ENCODE measurements at regions not wholly inside any gene's neighbourhood (a gene's known extent, or its start where the extent isn't known, plus 50 kb on each side); places are given as distances from the start of the nearest gene placed in this dataset.

- no peak for DNase-seq (ENCODE audit: low spot score in 2 of 2)
- Histone ChIP-seq H3K4me1 (peaks cover 30% of the 10 kb centered on the region), H3K27me3 (no peaks in the 10 kb centered on the region), H3K9me3 (no peaks in the 10 kb centered on the region), H3K4me3 (no peak overlapping the region), H3K36me3 (no peaks in the 10 kb centered on the region), H3K27ac (peak overlapping the region; percentile 5)
- TF ChIP-seq EP300 (IDR thresholded peaks at IDR 0.05) (no peak), CTCF (IDR thresholded peaks at IDR 0.05) (no peak), POLR2A (IDR thresholded peaks at IDR 0.05) (no peak), POLR2AphosphoS5 (IDR thresholded peaks at IDR 0.05) (no peak)
- WGBS = 64% methylated on average over 10 of the region's 10 CpGs
These were observed 303.6 kb upstream of the PITRM1 start for GRCh38 chr10:3476186-3476585.

- WGBS = 65% methylated on average over 6 of the region's 6 CpGs
- Histone ChIP-seq H3K4me1 (peaks cover 37% of the 10 kb centered on the region), H3K27me3 (no peaks in the 10 kb centered on the region), H3K27ac (peak overlapping the region; percentile 5), H3K4me3 (no peak overlapping the region), H3K36me3 (no peaks in the 10 kb centered on the region), H3K9me3 (no peaks in the 10 kb centered on the region)
- no peak for DNase-seq (ENCODE audit: low spot score in 2 of 2)
- TF ChIP-seq CTCF (IDR thresholded peaks at IDR 0.05) (no peak), POLR2AphosphoS5 (IDR thresholded peaks at IDR 0.05) (no peak), POLR2A (IDR thresholded peaks at IDR 0.05) (no peak), EP300 (IDR thresholded peaks at IDR 0.05) (no peak)
These were observed 302.8 kb upstream of the PITRM1 start for GRCh38 chr10:3475367-3475766.

- no peak for TF ChIP-seq EP300 (IDR thresholded peaks at IDR 0.05)
- TF ChIP-seq POLR2A (IDR thresholded peaks at IDR 0.05) = no peak
- TF ChIP-seq CTCF (IDR thresholded peaks at IDR 0.05) = no peak
- no peak for TF ChIP-seq POLR2AphosphoS5 (IDR thresholded peaks at IDR 0.05)
- WGBS = 96% methylated on average over 8 of the region's 8 CpGs
- Histone ChIP-seq H3K27me3 (no peaks in the 10 kb centered on the region), H3K36me3 (no peaks in the 10 kb centered on the region), H3K4me1 (peaks cover 48% of the 10 kb centered on the region), H3K9me3 (no peaks in the 10 kb centered on the region), H3K27ac (peak overlapping the region; percentile 89), H3K4me3 (no peak overlapping the region)
- no peak for DNase-seq (ENCODE audit: low spot score in 2 of 2)
These were observed 301.7 kb upstream of the PITRM1 start for GRCh38 chr10:3474266-3474665.

GRCh38 chr10:3473271-3473670 lies 300.7 kb upstream of the PITRM1 start:
- Histone ChIP-seq H3K9me3 (no peaks in the 10 kb centered on the region), H3K36me3 (no peaks in the 10 kb centered on the region), H3K4me1 (peaks cover 56% of the 10 kb centered on the region), H3K4me3 (no peak overlapping the region), H3K27me3 (no peaks in the 10 kb centered on the region), H3K27ac (peak overlapping the region; percentile 89)
- DNase-seq (ENCODE audit: low spot score in 2 of 2) = no peak
- 92% methylated on average over 9 of the region's 9 CpGs for WGBS
- TF ChIP-seq POLR2AphosphoS5 (IDR thresholded peaks at IDR 0.05) (peak in 1 of 3 donors; percentile 9), EP300 (IDR thresholded peaks at IDR 0.05) (no peak)

GRCh38 chr10:3472287-3473051 lies 299.9 kb upstream of the PITRM1 start:
- Histone ChIP-seq H3K4me1 (peaks cover 58% of the 10 kb centered on the region), H3K27ac (peak overlapping the region; percentile 89), H3K27me3 (no peaks in the 10 kb centered on the region), H3K4me3 (peak overlapping the region; percentile 24), H3K9me3 (no peaks in the 10 kb centered on the region), H3K36me3 (no peaks in the 10 kb centered on the region)
- TF ChIP-seq EP300 (IDR thresholded peaks at IDR 0.05) (peak; percentile 82), CTCF (IDR thresholded peaks at IDR 0.05) (no peak), POLR2AphosphoS5 (IDR thresholded peaks at IDR 0.05) (peak; percentile 37 to 78 (median 71))
- no peak for DNase-seq (ENCODE audit: low spot score in 2 of 2)
- 9% methylated on average over 16 of the region's 16 CpGs for WGBS

Data from suprapubic skin (tissue), 4 donors.